CD4-positive, alpha-beta T cell treated with Interleukin-15 for 4 hours (primary cell): ENCODE measurements at regions not wholly inside any gene's neighbourhood (a gene's known extent, or its start where the extent isn't known, plus 50 kb on each side); places are given as distances from the start of the nearest gene placed in this dataset.
"Not testable (repeated sequence)": the region's sequence is repeated elsewhere in the genome, so short reads cannot be mapped to it uniquely, and the experiment has no call there.

ENCODE experiments used
- DNase-seq: peaks from one replicate; pipeline ENCODE4 v3.0.0-alpha.2; 2020; ENCODE audit warnings: low spot score

DNA sequence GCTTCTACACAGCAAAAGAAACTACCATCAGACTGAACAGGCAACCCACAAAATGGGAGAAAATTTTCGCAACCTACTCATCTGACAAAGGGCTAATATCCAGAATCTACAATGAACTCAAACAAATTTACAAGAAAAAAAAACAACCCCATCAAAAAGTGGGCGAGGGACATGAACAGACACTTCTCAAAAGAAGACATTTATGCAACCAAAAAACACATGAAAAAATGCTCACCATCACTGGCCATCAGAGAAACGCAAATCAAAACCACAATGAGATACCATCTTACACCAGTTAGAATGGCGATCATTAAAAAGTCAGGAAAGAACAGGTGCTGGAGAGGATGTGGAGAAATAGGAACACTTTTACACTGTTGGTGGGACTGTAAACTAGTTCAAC lies 171.8 kb upstream of the IL12B start:
- not testable (repeated sequence) for DNase-seq

GRCh38 chr5:159503236-159503635 lies 172.9 kb upstream of the IL12B start:
- DNase-seq: no peak

GRCh38 chr5:159504106-159504856 lies 174.0 kb upstream of the IL12B start:
- no peak for DNase-seq

DNA sequence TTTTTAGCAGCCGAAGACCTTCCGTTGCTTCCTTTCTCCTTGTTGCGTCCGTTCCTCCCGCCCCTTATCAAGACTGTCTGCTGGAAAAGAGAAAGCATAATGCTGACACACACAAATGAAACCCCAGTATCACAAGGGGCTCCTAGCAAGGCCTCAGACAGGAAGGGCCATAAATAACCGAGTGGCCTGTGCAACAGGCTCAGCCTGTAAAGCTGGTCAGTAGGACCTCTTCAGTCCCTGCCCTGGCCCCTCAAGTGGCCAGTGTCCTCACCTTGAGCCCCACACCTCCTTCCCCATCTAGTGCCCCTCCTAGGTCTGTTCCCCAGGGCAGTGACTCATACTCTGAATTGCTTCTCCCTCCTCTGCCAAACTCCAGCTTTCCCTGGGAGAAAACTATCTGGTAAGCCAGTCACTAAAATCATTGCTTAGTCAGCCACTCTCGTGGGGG lies 174.6 kb upstream of the IL12B start:
- DNase-seq: no peak

DNA sequence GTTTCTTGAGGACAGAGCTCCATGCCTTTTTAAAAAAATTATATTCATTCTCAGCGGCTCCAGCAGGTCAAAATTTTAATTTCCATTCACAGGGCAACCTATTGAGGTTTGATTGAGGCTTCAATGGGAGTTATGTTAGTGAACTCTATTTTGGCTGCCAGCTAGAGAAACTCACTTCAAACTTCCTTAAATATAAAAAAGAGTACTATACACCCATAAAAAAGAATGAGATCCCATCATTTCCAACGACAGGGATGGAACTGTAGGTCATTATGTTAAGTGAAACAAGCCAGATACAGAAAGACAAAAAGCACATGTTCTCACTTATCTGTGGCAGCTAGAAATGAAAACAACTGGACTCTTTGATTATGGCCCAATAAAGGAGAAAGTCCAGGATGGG lies 176.8 kb upstream of the IL12B start:
- DNase-seq: no peak

DNA sequence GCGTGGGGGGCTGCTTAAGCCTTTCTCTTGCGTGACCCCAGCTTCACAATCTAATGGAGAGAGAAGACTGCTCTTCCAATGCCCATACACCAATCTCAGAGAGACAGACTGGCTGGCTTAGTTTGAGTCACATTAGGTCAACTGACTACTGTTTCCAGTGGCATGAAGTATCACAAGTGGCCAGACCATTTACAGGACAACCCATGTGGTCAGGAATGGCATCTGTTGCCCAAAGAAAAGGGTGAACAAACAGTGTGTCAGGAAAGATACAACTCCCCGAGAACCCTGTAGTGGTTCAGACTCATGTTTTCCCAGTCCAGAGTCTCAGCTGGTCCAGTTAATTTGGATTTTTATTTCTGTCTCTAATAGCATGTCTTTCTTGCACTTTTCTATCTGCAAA lies 177.4 kb upstream of the IL12B start:
- DNase-seq: no peak

GRCh38 chr5:159508344-159508743 lies 178.1 kb upstream of the IL12B start:
- DNase-seq: no peak

GRCh38 chr5:159509002-159509660 lies 178.8 kb upstream of the IL12B start:
- DNase-seq: no peak

DNA sequence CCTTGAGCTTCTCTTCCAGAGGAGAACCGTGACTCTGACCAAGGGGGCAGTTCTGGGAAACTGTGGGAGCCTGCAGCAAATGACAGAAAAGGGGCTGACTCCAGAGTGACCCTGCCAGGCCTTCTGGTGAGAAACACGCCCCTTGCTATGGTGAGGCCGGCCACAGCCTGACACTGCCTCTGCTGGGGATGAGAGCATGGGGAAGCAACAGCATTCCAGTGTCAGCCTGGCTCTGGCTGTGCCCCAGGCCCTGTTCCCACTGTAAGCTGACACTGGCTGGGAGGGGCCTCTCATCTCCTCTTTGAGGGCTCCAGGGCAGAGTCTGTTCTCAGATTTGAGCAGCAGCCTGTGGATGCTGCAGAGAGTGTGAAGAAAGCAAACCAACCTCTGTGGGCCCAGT lies 180.0 kb upstream of the IL12B start:
- no peak for DNase-seq

GRCh38 chr5:159511570-159511969 lies 181.3 kb upstream of the IL12B start:
- no peak for DNase-seq

DNA sequence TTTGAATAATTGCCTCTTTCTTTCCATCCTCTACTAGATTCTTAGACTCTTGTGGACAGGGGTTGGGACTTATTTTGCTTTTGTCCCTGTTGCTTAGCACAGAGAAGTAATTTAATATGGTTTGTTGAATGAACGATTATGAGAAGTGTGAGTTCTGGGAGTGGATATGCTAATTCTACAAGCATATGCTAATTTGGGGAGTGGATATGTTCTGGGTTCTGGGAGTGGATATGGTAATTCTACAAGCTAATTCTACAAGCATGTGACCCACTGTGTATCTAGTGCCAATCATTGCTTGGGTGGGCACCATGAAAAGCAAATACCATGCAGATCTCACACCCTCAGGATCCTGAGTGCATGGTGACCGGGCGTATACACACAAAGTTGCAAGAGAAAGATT lies 181.8 kb upstream of the IL12B start:
- no peak for DNase-seq

DNA sequence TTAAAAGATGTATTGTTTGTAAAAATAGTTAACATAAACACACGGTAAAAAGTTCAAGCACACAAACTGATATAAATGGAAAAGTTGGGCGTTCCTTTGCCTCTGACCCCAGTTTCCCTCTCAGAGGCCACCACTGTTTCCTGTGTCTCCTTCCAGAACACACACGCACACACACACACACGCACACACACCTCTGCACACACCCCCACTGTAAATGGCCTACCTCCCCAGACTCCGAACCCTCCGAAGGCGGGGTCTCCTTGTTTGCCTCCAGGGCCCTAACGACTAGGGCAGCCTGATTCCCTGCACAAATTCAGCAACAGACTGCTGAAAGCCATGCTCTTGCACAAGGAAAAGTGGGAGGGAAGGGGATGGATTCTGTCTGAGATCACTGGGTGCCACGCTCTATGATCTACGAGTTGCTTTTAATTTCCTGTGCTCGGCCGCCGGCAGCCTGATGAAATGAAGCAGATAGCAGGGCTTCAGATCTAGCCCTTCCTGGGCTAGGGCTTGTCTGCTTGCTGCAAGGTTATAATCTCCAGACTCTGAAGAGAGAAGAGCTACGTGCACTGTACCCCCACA lies 184.0 kb upstream of the IL12B start:
- DNase-seq: no peak

DNA sequence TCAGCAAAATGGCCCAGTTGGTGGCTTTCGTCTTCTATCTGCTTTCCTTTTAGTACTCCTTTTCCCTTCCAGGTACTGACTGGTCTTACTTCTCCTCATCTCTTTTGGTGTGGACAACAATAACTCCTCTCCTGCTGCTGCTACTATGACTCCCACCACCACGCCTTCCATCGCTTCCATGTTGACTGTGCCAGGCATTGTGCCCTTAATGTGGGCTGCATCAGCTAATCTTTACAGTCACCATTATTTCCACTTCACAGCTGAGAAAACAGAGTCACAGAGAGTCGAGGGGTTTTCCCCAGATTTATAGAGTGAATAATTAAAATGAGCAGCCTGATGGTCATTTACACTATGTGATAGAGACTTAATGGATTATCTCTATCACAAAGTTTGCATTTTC lies 184.9 kb upstream of the IL12B start:
- DNase-seq: no peak

GRCh38 chr5:159515909-159516415 lies 185.7 kb upstream of the IL12B start:
- DNase-seq: peak; percentile 68

- no peak for DNase-seq
These were observed 188.1 kb upstream of the IL12B start for GRCh38 chr5:159518371-159518770.

GRCh38 chr5:159519365-159519764 lies 189.1 kb upstream of the IL12B start:
- no peak for DNase-seq

- no peak for DNase-seq
These were observed 192.6 kb upstream of the IL12B start for GRCh38 chr5:159522841-159523240.

GRCh38 chr5:159524279-159524678 lies 194.0 kb upstream of the IL12B start:
- not testable (repeated sequence) for DNase-seq

- DNase-seq: no peak
These were observed 194.8 kb upstream of the IL12B start for GRCh38 chr5:159525117-159525516.

GRCh38 chr5:159527546-159528254 lies 197.4 kb upstream of the IL12B start:
- no peak for DNase-seq

DNA sequence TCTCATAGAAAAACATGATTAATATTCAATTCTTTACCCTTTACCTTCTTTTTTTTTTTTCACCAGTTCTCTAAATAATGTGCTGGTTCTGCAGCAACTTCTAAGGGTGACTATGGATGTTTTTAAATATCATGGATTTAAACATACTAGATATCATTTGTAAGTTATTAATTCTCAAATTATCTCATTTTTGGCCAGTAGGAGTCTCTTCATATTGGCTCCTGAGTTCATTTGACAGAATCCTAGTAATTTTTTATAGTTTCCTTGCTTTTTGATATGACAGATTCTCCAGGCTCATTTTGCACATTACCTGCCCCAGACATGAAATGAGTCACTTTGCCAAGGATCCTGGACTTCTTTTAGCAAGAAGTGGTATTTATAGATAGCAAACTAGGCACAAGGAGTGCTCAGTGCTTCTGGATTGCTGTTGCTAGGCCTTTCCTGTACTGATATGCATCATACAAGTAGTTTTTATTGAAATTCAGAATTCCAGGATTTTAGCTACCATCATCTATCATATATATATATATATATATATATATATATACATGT lies 201.3 kb upstream of the IL12B start:
- no peak for DNase-seq

DNA sequence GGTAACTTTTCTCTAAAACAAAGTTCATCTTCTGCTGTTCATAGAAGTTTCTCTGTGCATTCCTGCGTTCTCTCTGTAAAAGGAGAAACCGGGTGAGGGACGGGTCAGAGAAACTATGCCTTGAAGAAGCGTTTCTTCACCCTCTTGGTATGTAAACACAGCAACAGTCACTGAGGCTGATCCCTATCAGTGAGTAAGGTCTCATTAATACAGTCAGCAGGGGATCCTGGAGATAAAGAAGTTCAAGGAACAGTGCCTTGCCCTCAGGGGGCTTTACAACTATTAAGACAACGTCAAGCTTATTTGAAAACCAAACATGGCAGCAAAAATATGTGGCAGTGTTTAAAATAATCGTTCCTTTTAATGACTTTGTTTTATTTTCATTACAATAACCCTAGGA lies 202.9 kb upstream of the IL12B start:
- DNase-seq: no peak
